GM23248 (cell line): ENCODE measurements at regions not wholly inside any gene's neighbourhood (a gene's known extent, or its start where the extent isn't known, plus 50 kb on each side); places are given as distances from the start of the nearest gene placed in this dataset.

Experiments used
- DNase-seq: peaks from one replicate; pipeline ENCODE4 v3.0.0-alpha.2; 2015
- H2AFZ ChIP-seq: fragments of 200-600 bp; sonication (generic); 2 replicates; pipeline ENCODE4 v1.6.1; 2016; ENCODE audit warnings: antibody characterized with exemption
- H3F3A ChIP-seq: fragments of 200-600 bp; sonication (generic); 2 replicates; pipeline ENCODE4 v1.6.1; 2016; ENCODE audit warnings: mild to moderate bottlenecking, antibody characterized with exemption, mixed run types; ENCODE audit not compliant: insufficient read depth
- H3K27ac ChIP-seq: fragments of 200-600 bp; sonication (generic); 2 replicates; pipeline ENCODE4 v1.5.1; 2016; ENCODE audit warnings: mild to moderate bottlenecking
- H3K27me3 ChIP-seq: fragments of 200-600 bp; sonication (generic); replicated peaks from 2 replicates; pipeline ENCODE4 v1.6.1; 2016; ENCODE audit warnings: mild to moderate bottlenecking; ENCODE audit not compliant: insufficient read depth
- H3K36me3 ChIP-seq: fragments of 200-600 bp; sonication (generic); 2 replicates; pipeline ENCODE4 v1.6.1; 2016; ENCODE audit warnings: low read depth, mild to moderate bottlenecking
- H3K4me1 ChIP-seq: fragments of 200-600 bp; sonication (generic); 2 replicates; pipeline ENCODE4 v1.6.1; 2016; ENCODE audit warnings: mild to moderate bottlenecking; ENCODE audit not compliant: insufficient read depth
- H3K4me2 ChIP-seq: fragments of 200-600 bp; sonication (generic); one replicate; pipeline ENCODE4 v1.6.1; 2016; ENCODE audit warnings: mild to moderate bottlenecking; ENCODE audit not compliant: unreplicated experiment
- H3K4me3 ChIP-seq: fragments of 200-600 bp; sonication (generic); 2 replicates; pipeline ENCODE4 v1.5.1; 2016; ENCODE audit warnings: mild to moderate bottlenecking
- H3K79me2 ChIP-seq: fragments of 200-600 bp; sonication (generic); 2 replicates; pipeline ENCODE4 v1.6.1; 2016; ENCODE audit warnings: mild to moderate bottlenecking; ENCODE audit not compliant: insufficient read depth
- H3K9ac ChIP-seq: fragments of 200-600 bp; sonication (generic); 2 replicates; pipeline ENCODE4 v1.6.1; 2016; ENCODE audit warnings: mild to moderate bottlenecking
- H3K9me2 ChIP-seq: fragments of 200-600 bp; sonication (generic); 2 replicates; pipeline ENCODE4 v1.6.1; 2016; ENCODE audit warnings: mixed run types, mild to moderate bottlenecking, moderate library complexity; ENCODE audit not compliant: insufficient read depth
- H3K9me3 ChIP-seq: fragments of 200-600 bp; sonication (generic); one replicate; pipeline ENCODE4 v1.6.1; 2017; ENCODE audit warnings: low read depth
- H4K20me1 ChIP-seq: fragments of 200-600 bp; sonication (generic); 2 replicates; pipeline ENCODE4 v1.6.0; 2016; ENCODE audit not compliant: insufficient read depth
- EZH2 ChIP-seq: fragments of 200-600 bp; sonication (generic); IDR thresholded peaks from 2 replicates; pipeline ENCODE4 v1.6.1; 2018; ENCODE audit warnings: antibody characterized with exemption, mild to moderate bottlenecking; ENCODE audit not compliant: insufficient read depth, poor library complexity, severe bottlenecking
- EZH2phosphoT487 ChIP-seq: fragments of 200-600 bp; sonication (generic); IDR thresholded peaks from 2 replicates; pipeline ENCODE4 v1.6.1; 2018; ENCODE audit warnings: antibody characterized with exemption, moderate library complexity, mild to moderate bottlenecking, low read depth; ENCODE audit not compliant: insufficient read depth
- WGBS, 2 experiments: methylation state at CpG; one replicate each; pipeline ENCODE4 v1.1.6; 2015 to 2017; ENCODE audit warnings: low lambda C conversion rate in 2 of 2, low coverage in 1 of 2; ENCODE audit errors: missing lambda C conversion rate in 2 of 2; 5-methylcytosine and 5-hydroxymethylcytosine counted together
- in situ Hi-C: fragments of 300-500 bp; cut with MboI; formaldehyde crosslinking; loops from 2 replicates; pipeline ENCODE4 v1.15.0; 2020

GRCh38 chr7:10128748-10129147, 844.9 kb upstream of the PHF14 start:
- Histone ChIP-seq H3K9me3 (no peaks in the 10 kb centered on the region), H3K79me2 (no peaks in the 10 kb centered on the region), H3K4me3 (no peak overlapping the region), H4K20me1 (no peaks in the 10 kb centered on the region), H3K27ac (no peak overlapping the region), H3K9ac (no peak overlapping the region), H3F3A (no peaks in the 10 kb centered on the region), H2AFZ (no peak overlapping the region), H3K4me1 (no peaks in the 10 kb centered on the region), H3K36me3 (no peaks in the 10 kb centered on the region), H3K27me3 (no peaks in the 10 kb centered on the region), H3K9me2 (no peaks in the 10 kb centered on the region), H3K4me2 (no peak overlapping the region)
- 0 to 3% methylated on average over 1 of the region's 1 CpG for WGBS, 2 experiments
- TF ChIP-seq EZH2phosphoT487 (no peak), EZH2 (no peak)
- DNase-seq, result no peak
- in situ Hi-C loops, result no loop called here

DNA sequence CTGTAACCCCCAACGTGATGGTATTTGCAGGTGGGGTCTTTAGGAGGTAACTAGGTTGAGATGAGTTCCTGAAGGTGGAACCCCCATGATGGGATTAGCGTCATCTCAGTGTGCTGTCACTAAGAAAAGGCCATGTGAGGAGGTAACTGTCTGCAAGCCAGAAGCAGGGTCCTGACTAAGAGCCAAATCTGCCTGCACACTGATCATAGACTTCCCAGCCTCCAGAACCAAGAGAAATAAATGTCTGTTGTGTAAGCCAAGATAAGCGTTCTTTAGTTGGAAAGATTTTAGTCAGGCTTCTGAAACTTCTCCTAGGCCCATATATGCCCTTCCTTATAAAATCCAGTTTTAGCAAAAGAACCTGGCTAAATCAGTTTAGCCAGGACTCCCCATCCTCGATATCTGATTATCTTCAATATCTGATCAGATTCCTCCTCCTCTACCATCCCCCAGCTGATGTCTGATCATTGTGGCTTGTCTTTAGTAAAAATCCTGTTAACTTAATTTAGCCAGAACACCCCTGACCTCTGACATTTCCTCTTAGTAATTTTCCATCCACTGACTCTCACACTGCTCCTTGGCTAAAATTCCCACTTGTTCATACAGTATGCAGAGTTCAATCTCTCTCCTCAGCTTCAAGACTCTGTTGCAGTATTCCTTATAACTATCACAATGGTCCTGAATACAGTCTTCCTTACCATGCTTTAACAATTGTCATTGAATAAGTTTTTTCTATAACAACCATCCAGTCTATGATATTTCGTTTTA, 835.4 kb upstream of the PHF14 start:
- H3K4me3 ChIP-seq, result no peak overlapping the region
- H3K4me1 ChIP-seq, result no peaks in the 10 kb centered on the region
- H3K9me3 ChIP-seq, result no peaks in the 10 kb centered on the region
- H3K9me2 ChIP-seq, result no peaks in the 10 kb centered on the region
- no peaks in the 10 kb centered on the region for H4K20me1 ChIP-seq
- in situ Hi-C loops, result no loop called here
- 8 to 9% methylated on average over 5 of the region's 5 CpGs for WGBS, 2 experiments
- no peak overlapping the region for H3K4me2 ChIP-seq
- H3F3A ChIP-seq, result no peaks in the 10 kb centered on the region
- H2AFZ ChIP-seq, result no peak overlapping the region
- H3K27me3 ChIP-seq, result no peaks in the 10 kb centered on the region
- H3K9ac ChIP-seq, result no peak overlapping the region
- no peaks in the 10 kb centered on the region for H3K79me2 ChIP-seq
- DNase-seq, result no peak
- H3K36me3 ChIP-seq, result no peaks in the 10 kb centered on the region
- no peak for TF ChIP-seq EZH2
- no peak for TF ChIP-seq EZH2phosphoT487
- no peak overlapping the region for H3K27ac ChIP-seq

GRCh38 chr7:10146271-10146670, 827.4 kb upstream of the PHF14 start:
- H3K9me2 ChIP-seq, result no peaks in the 10 kb centered on the region
- in situ Hi-C loops, result no loop called here
- H3K36me3 ChIP-seq, result no peaks in the 10 kb centered on the region
- no peaks in the 10 kb centered on the region for H4K20me1 ChIP-seq
- DNase-seq, result no peak
- no peak overlapping the region for H2AFZ ChIP-seq
- no peak overlapping the region for H3K4me3 ChIP-seq
- no peaks in the 10 kb centered on the region for H3K79me2 ChIP-seq
- no peak overlapping the region for H3K27ac ChIP-seq
- H3F3A ChIP-seq, result no peaks in the 10 kb centered on the region
- H3K4me2 ChIP-seq, result no peak overlapping the region
- H3K9me3 ChIP-seq, result peaks cover 4% of the 10 kb centered on the region
- no peak for TF ChIP-seq EZH2
- TF ChIP-seq EZH2phosphoT487, result no peak
- WGBS, 2 experiments, result 0 to 9% methylated on average over 2 of the region's 2 CpGs
- no peak overlapping the region for H3K9ac ChIP-seq
- H3K27me3 ChIP-seq, result no peaks in the 10 kb centered on the region
- no peaks in the 10 kb centered on the region for H3K4me1 ChIP-seq

GRCh38 chr7:10156972-10157371, 816.7 kb upstream of the PHF14 start:
- Histone ChIP-seq H3K27me3 (no peaks in the 10 kb centered on the region), H3K27ac (no peak overlapping the region), H3K4me3 (no peak overlapping the region), H3K79me2 (no peaks in the 10 kb centered on the region), H2AFZ (no peak overlapping the region), H3K4me1 (no peaks in the 10 kb centered on the region), H4K20me1 (no peaks in the 10 kb centered on the region), H3K9me2 (no peaks in the 10 kb centered on the region; the same call in 1 of the 2 replicates), H3K9ac (no peak overlapping the region), H3K36me3 (no peaks in the 10 kb centered on the region), H3F3A (no peaks in the 10 kb centered on the region), H3K4me2 (no peak overlapping the region), H3K9me3 (no peaks in the 10 kb centered on the region)
- WGBS, 2 experiments, result 28 to 31% methylated on average over 2 of the region's 2 CpGs
- no peak for DNase-seq
- TF ChIP-seq EZH2phosphoT487, result no peak
- no peak for TF ChIP-seq EZH2
- in situ Hi-C loops, result no loop called here
